ENCODE measurements at regions not wholly inside any gene's neighbourhood (a gene's known extent, or its start where the extent isn't known, plus 50 kb on each side); places are given as distances from the start of the nearest gene placed in this dataset.

DNA sequence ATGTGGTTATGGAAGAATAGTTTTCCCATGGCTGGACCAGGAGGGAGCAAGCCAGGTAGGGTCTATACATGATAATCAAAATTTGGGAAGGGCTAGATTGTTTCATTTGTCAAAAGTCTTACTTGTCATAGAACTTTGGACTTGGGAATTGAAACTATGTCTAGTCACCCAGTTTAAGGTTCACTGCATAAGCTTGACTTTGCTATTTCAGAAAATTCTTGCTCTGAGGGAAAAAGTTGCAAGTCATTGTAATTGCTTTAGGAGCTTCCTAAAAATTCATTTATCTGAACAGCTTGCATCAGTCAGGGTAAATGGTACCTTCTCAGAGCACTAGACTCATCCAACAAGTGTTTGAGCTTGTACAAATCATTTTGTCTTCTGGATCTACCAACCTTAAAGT is 1194.7 kb downstream of the GALC start:
- H3K4me1 Mint-ChIP-seq, result no peaks in the 10 kb centered on the region
- H3K9me3 Mint-ChIP-seq, result no peaks in the 10 kb centered on the region
- Histone ChIP-seq H3K36me3 (no peaks in the 10 kb centered on the region), H3K27me3 (no peaks in the 10 kb centered on the region), H3K27ac (no peak overlapping the region), H3K4me1 (no peaks in the 10 kb centered on the region), H3K4me2 (no peak overlapping the region), H3F3A (ENCODE audit: low read depth) (no peaks in the 10 kb centered on the region), H4K20me1 (ENCODE audit: low read depth) (no peaks in the 10 kb centered on the region), H3K4me3 (no peak overlapping the region), H2AFZ (replicated peaks) (no peak overlapping the region), H3K9ac (no peak overlapping the region), H3K9me3 (ENCODE audit: low read depth) (no peaks in the 10 kb centered on the region), H3K79me2 (ENCODE audit: low read depth) (no peaks in the 10 kb centered on the region)
- DNase-seq (ENCODE audit: low spot score), result no peak
- no peaks in the 10 kb centered on the region for H3K36me3 Mint-ChIP-seq
- TF ChIP-seq EZH2 (IDR thresholded peaks at IDR 0.05) (no peak), CTCF (IDR thresholded peaks at IDR 0.05) (no peak), EZH2phosphoT487 (IDR thresholded peaks at IDR 0.05) (no peak)
- H3K27me3 Mint-ChIP-seq (ENCODE audit: insufficient read depth, low read depth), result no peaks in the 10 kb centered on the region
- no peak overlapping the region for H3K4me3 Mint-ChIP-seq
- H3K27ac Mint-ChIP-seq, result no peak overlapping the region

- Histone ChIP-seq H3K4me1 (no peaks in the 10 kb centered on the region), H3K4me3 (no peak overlapping the region), H3K4me2 (no peak overlapping the region), H3K36me3 (no peaks in the 10 kb centered on the region), H3K27me3 (no peaks in the 10 kb centered on the region), H2AFZ (replicated peaks) (no peak overlapping the region), H3K27ac (no peak overlapping the region), H3K9ac (no peak overlapping the region), H4K20me1 (ENCODE audit: low read depth) (no peaks in the 10 kb centered on the region), H3F3A (ENCODE audit: low read depth) (no peaks in the 10 kb centered on the region), H3K9me3 (ENCODE audit: low read depth) (no peaks in the 10 kb centered on the region), H3K79me2 (ENCODE audit: low read depth) (no peaks in the 10 kb centered on the region)
- Mint-ChIP-seq H3K27ac (no peak overlapping the region), H3K9me3 (no peaks in the 10 kb centered on the region), H3K27me3 (ENCODE audit: insufficient read depth, low read depth) (no peaks in the 10 kb centered on the region), H3K4me1 (no peaks in the 10 kb centered on the region), H3K36me3 (no peaks in the 10 kb centered on the region), H3K4me3 (no peak overlapping the region)
- TF ChIP-seq CTCF (IDR thresholded peaks at IDR 0.05), result no peak
- no peak for TF ChIP-seq EZH2 (IDR thresholded peaks at IDR 0.05)
- TF ChIP-seq EZH2phosphoT487 (IDR thresholded peaks at IDR 0.05), result no peak
- DNase-seq (ENCODE audit: low spot score), result no peak
Measured at GRCh38 chr14:86797075-86797351, 1196.0 kb downstream of the GALC start.

GRCh38 chr14:86796221-86797074 is 1196.5 kb downstream of the GALC start:
- no peak overlapping the region for H3K4me2 ChIP-seq
- H3K27me3 ChIP-seq, result no peaks in the 10 kb centered on the region
- H3K9me3 Mint-ChIP-seq, result no peaks in the 10 kb centered on the region
- H4K20me1 ChIP-seq (ENCODE audit: low read depth), result no peaks in the 10 kb centered on the region
- no peak for DNase-seq (ENCODE audit: low spot score)
- no peak overlapping the region for H3K4me3 ChIP-seq
- no peaks in the 10 kb centered on the region for H3K36me3 Mint-ChIP-seq
- TF ChIP-seq EZH2phosphoT487 (IDR thresholded peaks at IDR 0.05), result no peak
- H3K36me3 ChIP-seq, result no peaks in the 10 kb centered on the region
- no peaks in the 10 kb centered on the region for H3K4me1 Mint-ChIP-seq
- H2AFZ ChIP-seq (replicated peaks), result no peak overlapping the region
- no peaks in the 10 kb centered on the region for H3F3A ChIP-seq (ENCODE audit: low read depth)
- H3K27ac Mint-ChIP-seq, result no peak overlapping the region
- H3K27me3 Mint-ChIP-seq (ENCODE audit: insufficient read depth, low read depth), result no peaks in the 10 kb centered on the region
- H3K27ac ChIP-seq, result no peak overlapping the region
- H3K79me2 ChIP-seq (ENCODE audit: low read depth), result no peaks in the 10 kb centered on the region
- H3K4me1 ChIP-seq, result no peaks in the 10 kb centered on the region
- H3K4me3 Mint-ChIP-seq, result no peak overlapping the region
- H3K9me3 ChIP-seq (ENCODE audit: low read depth), result no peaks in the 10 kb centered on the region
- no peak overlapping the region for H3K9ac ChIP-seq

DNA sequence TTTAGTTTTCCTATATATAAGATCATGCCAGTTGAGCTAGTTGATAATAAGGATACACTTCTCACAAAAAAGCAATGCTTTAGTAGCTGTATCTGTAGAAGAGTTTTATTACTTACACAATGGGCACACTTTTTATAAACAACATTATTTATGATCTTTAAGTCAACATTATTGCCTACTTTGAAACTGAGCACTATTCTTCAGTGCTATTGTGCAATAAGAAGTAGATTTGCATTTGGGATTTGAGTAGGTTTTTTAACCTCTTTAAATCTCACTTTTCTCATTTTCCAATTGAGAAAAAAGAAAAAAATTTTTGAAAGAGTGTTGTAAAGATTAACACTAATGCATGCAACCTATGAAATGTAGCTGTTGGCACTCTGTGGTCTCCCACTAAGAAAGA is 1198.3 kb downstream of the GALC start:
- Histone ChIP-seq H3K4me3 (no peak overlapping the region), H3K9me3 (ENCODE audit: low read depth) (no peaks in the 10 kb centered on the region), H3K36me3 (no peaks in the 10 kb centered on the region), H2AFZ (replicated peaks) (no peak overlapping the region), H3K4me2 (no peak overlapping the region), H3K27me3 (no peaks in the 10 kb centered on the region), H3K79me2 (ENCODE audit: low read depth) (no peaks in the 10 kb centered on the region), H3K4me1 (no peaks in the 10 kb centered on the region), H4K20me1 (ENCODE audit: low read depth) (no peaks in the 10 kb centered on the region), H3K9ac (no peak overlapping the region), H3K27ac (no peak overlapping the region), H3F3A (ENCODE audit: low read depth) (no peaks in the 10 kb centered on the region)
- no peak overlapping the region for H3K4me3 Mint-ChIP-seq
- no peaks in the 10 kb centered on the region for H3K4me1 Mint-ChIP-seq
- no peak overlapping the region for H3K27ac Mint-ChIP-seq
- no peaks in the 10 kb centered on the region for H3K36me3 Mint-ChIP-seq
- no peak for DNase-seq (ENCODE audit: low spot score)
- no peaks in the 10 kb centered on the region for H3K9me3 Mint-ChIP-seq
- TF ChIP-seq EZH2 (IDR thresholded peaks at IDR 0.05) (no peak), CTCF (IDR thresholded peaks at IDR 0.05) (no peak), EZH2phosphoT487 (IDR thresholded peaks at IDR 0.05) (no peak)
- no peaks in the 10 kb centered on the region for H3K27me3 Mint-ChIP-seq (ENCODE audit: insufficient read depth, low read depth)

Measured in neural progenitor cell (in vitro differentiated cells).